GM18517 (cell line): ENCODE measurements at regions not wholly inside any gene's neighbourhood (a gene's known extent, or its start where the extent isn't known, plus 50 kb on each side); places are given as distances from the start of the nearest gene placed in this dataset.

Experiments
- ATAC-seq: cut with Tn5 transposase; IDR thresholded peaks from one replicate; pipeline ENCODE4 v1.9.1; 2021; ENCODE audit warnings: mild to moderate bottlenecking, moderate library complexity; ENCODE audit not compliant: unreplicated experiment

DNA sequence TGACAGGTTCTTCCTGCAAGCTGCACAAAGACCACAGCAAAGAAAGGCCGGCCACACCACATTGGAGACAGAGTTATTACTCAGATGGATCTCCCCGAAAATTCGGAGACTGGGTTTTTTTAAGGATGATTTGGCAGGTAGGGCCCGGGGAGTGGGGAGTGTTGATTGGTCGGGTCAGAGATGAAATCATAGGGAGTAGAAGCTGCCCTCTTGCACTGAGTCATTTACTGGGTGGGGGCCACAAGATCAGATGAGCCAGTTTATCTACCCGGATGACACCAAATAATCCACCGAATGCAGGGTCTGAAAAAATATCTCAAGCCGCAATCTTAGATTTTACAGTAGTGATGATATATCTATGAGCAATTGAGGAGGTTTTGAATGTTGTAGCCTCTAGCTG, 401.8 kb upstream of the FAT3 start:
- no peak for ATAC-seq

GRCh38 chr11:91820709-91821108, 403.9 kb upstream of the FAT3 start:
- no peak for ATAC-seq

- ATAC-seq = no peak
Measured at GRCh38 chr11:91819777-91820176, 404.8 kb upstream of the FAT3 start.

DNA sequence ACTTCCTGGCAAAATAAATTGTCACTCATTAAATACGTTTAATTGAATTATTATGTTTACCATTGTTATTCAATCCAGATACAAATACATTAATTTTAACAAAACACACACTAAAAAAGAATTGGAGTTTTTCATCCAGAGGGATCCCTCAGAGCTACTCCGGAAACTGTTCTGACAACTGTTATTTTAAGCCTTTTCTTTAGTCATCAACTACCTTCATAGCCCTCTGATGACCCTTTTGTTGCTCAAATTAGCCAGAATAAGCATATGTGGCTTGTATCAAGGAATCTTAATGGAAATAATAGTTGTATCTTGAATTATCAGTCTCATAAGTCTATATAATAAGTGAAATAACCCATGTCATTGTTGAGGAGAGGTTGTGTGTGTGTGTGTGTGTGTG, 405.4 kb upstream of the FAT3 start:
- no peak for ATAC-seq

GRCh38 chr11:91817996-91818395, 406.6 kb upstream of the FAT3 start:
- no peak for ATAC-seq

GRCh38 chr11:91813263-91813662, 411.4 kb upstream of the FAT3 start:
- no peak for ATAC-seq

DNA sequence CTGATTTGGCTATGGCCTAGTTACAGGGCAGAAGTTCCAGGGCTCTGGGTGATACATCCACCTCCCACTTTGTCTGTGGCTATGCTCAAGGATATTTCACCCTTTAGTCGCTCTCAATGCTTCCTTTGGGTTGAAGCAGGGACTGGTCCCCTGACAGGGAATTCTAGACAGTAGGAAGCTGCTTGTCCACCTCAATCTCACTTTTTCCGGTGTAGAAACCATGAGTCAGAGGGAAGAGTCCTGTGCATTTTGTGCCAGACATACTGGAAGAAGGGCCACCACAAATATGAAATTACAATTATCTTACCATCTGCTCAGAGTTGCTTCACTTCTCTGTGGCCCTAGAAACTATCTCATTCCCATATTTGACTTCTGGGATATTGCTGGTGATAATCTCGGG, 413.7 kb upstream of the FAT3 start:
- ATAC-seq = no peak

GRCh38 chr11:91805293-91805692, 419.3 kb upstream of the FAT3 start:
- no peak for ATAC-seq

GRCh38 chr11:91804042-91804441, 420.6 kb upstream of the FAT3 start:
- ATAC-seq = no peak

DNA sequence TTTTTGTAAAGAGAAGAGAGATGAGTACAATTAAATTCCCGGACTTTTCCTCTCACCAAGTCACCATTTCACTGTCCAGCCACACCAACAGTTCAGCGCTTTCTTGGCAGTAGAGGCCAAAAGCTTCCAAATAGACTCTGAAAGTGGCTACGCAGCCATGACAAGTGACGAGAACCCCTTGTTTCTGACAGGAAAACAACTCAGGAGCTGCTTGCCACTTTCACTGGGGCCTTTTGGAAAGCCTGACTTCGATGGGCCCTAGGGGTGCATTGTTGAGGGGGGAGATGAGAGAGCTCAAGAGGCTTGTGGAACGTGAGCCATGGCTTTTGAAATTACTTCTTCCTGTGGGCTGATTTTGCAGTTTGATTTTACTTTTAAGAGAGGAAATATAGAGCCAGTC, 422.1 kb upstream of the FAT3 start:
- ATAC-seq = no peak

DNA sequence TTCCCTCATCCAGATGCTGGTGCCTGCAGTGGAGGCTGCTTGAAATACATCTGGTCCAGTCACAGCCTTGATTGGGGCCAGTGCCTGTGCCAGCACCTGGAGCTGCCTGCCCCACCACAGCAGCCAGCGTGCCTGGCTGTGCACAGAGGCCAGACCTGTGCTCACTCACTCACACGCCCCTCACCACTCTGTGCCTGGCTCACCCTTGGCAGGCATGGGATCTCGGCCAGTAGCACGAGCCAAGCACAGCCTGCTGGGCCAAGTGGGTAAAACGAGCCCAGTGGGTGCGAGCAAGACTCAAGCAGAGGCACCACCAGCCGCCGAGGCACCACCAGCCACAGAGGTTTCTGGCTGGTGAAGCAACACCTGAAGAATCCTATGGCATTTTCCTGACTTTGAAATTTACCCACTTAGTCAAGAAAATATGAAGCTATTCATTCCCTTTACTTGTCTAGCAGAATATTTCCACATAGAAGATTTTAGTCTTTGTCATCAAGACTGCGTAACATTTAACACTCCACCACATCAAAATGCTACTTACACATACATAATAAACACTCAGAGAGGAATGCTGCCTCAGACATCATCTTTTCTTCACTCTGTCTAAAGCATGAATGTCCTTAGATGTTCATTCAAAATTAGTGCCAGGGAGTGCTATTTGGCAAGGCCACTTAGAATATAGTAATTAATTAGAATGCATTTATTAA, 424.3 kb upstream of the FAT3 start:
- no peak for ATAC-seq

GRCh38 chr11:91798240-91798639, 426.4 kb upstream of the FAT3 start:
- no peak for ATAC-seq

- no peak for ATAC-seq
Measured at GRCh38 chr11:91796999-91797398, 427.6 kb upstream of the FAT3 start.

GRCh38 chr11:91795139-91795887, 429.3 kb upstream of the FAT3 start:
- ATAC-seq = no peak

- no peak for ATAC-seq
Measured at GRCh38 chr11:91794146-91794545, 430.5 kb upstream of the FAT3 start.

GRCh38 chr11:91792779-91793262, 431.8 kb upstream of the FAT3 start:
- no peak for ATAC-seq

GRCh38 chr11:91791171-91791468, 433.5 kb upstream of the FAT3 start:
- no peak for ATAC-seq

- no peak for ATAC-seq
Measured at GRCh38 chr11:91790346-91791170, 434.1 kb upstream of the FAT3 start.

- no peak for ATAC-seq
Measured at GRCh38 chr11:91788764-91789163, 435.9 kb upstream of the FAT3 start.

DNA sequence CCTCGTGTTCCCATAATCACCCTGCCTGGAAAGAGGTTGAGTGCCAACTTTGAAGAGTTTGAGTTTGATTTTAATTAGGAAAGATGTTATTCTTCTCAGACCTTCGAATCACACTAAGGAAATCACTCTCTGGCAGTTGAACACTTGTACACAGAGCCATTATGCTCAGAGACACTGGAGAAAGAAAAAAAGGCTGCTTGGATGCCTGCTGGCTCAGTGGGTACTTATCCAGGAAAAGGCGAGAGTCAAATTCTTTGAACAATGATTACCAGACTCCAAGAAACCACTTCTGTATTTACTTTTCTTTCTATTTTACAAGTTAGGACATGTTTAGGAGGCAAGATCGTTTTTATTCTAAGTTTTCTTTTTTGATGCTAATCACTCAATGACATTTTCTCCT, 438.5 kb upstream of the FAT3 start:
- ATAC-seq = no peak

DNA sequence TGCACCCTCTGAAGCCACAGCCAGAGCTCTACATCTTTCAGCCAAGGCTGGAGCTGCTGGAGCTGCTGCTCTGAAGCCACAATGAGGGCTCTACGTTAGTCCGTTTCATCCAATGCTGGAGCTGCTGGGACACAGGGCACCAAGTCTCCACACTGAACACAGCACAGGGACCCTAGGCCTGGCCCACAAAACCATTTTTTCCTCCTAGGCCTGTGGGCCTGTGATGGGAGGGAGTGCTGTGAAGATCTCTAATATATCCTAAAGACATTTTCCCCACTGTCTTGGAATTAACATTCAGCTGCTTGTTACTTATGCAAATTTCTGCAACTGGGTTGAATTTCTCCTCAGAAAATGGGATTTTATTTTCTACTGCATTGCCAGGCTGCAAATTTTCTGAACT, 441.4 kb upstream of the FAT3 start:
- no peak for ATAC-seq

DNA sequence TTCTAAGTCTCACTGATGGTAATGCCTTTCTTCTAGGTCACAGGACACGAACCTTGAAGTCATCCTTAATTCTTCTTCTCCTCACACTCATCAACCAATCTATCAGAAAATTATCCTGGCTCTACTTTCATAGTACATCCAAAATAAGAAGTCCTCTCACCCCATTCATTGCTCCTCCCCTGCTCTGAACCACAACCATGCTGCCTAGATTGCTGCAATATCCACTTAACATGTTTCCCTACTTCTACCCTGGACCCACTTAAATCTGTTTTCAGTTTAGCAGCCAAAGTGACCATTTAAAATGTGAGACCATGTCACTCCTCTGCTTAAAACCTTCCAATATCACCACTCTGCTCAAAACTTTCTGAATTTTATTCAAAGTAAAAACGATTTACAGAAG, 445.9 kb upstream of the FAT3 start:
- ATAC-seq = no peak
